CD4-positive, alpha-beta T cell treated with Interferon alpha-2 for 1 hour (primary cell): ENCODE measurements at regions not wholly inside any gene's neighbourhood (a gene's known extent, or its start where the extent isn't known, plus 50 kb on each side); places are given as distances from the start of the nearest gene placed in this dataset.

Experiments used
- DNase-seq, 2 donors: peaks; one replicate each; pipeline ENCODE4 v3.0.0-alpha.2; 2020 to 2022

GRCh38 chr3:181052256-181052655 lies 62.7 kb upstream of the DNAJC19 start:
- no peak for DNase-seq

- no peak for DNase-seq
Observed at GRCh38 chr3:181050738-181051137, 61.2 kb upstream of the DNAJC19 start.

- DNase-seq: no peak
Observed at GRCh38 chr3:181040030-181040429, 50.5 kb upstream of the DNAJC19 start.
